Activated CD8-positive, alpha-beta T cell treated with anti-CD3 and anti-CD28 coated beads for 36 hours (primary cell): ENCODE measurements at regions not wholly inside any gene's neighbourhood (a gene's known extent, or its start where the extent isn't known, plus 50 kb on each side); places are given as distances from the start of the nearest gene placed in this dataset.
A peak's percentile ranks its signal among the peaks of the same experiment; 100 is the strongest.

Experiments
- ATAC-seq: fragments of 200-7000 bp; cut with Tn5 transposase; one replicate; pipeline ENCODE4 v1.10.0; 2021; ENCODE audit warnings: mild to moderate bottlenecking, moderate library complexity
- CTCF ChIA-PET: fragments of 350-600 bp; sonication (Branson Sonifier 250); formaldehyde crosslinking; loops from one replicate; lab custom pipeline; 2021; ENCODE audit warnings: antibody characterized with exemption; lab: Charles Lee
- POLR2A ChIA-PET: fragments of 350-600 bp; sonication (Branson Sonifier 250); formaldehyde crosslinking; loops from one replicate; lab custom pipeline; 2021; ENCODE audit warnings: antibody characterized with exemption; lab: Charles Lee
- DNase-seq: peaks from one replicate; pipeline ENCODE4 v3.0.0-alpha.2; 2020
- H3K27ac Mint-ChIP-seq: one replicate; pipeline ENCODE4 v1.8.0; 2021; ENCODE audit warnings: mild to moderate bottlenecking, mixed read lengths
- H3K27me3 Mint-ChIP-seq: one replicate; pipeline ENCODE4 v1.8.0; 2021; ENCODE audit warnings: mixed read lengths
- H3K36me3 Mint-ChIP-seq: one replicate; pipeline ENCODE4 v1.8.0; 2021; ENCODE audit warnings: low read depth, mixed read lengths
- H3K4me1 Mint-ChIP-seq: one replicate; pipeline ENCODE4 v1.8.0; 2021; ENCODE audit warnings: low read depth, mixed read lengths
- H3K4me3 Mint-ChIP-seq: one replicate; pipeline ENCODE4 v1.8.0; 2021; ENCODE audit warnings: mild to moderate bottlenecking, moderate library complexity, mixed read lengths
- H3K9me3 Mint-ChIP-seq: one replicate; pipeline ENCODE4 v1.8.0; 2021; ENCODE audit warnings: mixed read lengths
- intact Hi-C: fragments of 100-400 bp; cut with micrococcal nuclease; formaldehyde crosslinking; loops from one replicate; pipeline ENCODE4 v1.10.0; 2022
- TF ChIP-seq, protein P1 (sequence below): fragments of 200-600 bp; IDR thresholded peaks from one replicate; pipeline ENCODE4 v1.8.0; 2022; ENCODE audit warnings: antibody characterized with exemption, mild to moderate bottlenecking

- Mint-ChIP-seq H3K27me3 (no peaks in the 10 kb centered on the region), H3K36me3 (no peaks in the 10 kb centered on the region), H3K27ac (peak overlapping the region; percentile 21), H3K4me1 (peaks cover 39% of the 10 kb centered on the region), H3K4me3 (no peak overlapping the region), H3K9me3 (peaks cover 7% of the 10 kb centered on the region)
- intact Hi-C loops: no loop called here
- no peak for ATAC-seq
- POLR2A ChIA-PET: no interaction called here
- TF ChIP-seq, protein P1, sequence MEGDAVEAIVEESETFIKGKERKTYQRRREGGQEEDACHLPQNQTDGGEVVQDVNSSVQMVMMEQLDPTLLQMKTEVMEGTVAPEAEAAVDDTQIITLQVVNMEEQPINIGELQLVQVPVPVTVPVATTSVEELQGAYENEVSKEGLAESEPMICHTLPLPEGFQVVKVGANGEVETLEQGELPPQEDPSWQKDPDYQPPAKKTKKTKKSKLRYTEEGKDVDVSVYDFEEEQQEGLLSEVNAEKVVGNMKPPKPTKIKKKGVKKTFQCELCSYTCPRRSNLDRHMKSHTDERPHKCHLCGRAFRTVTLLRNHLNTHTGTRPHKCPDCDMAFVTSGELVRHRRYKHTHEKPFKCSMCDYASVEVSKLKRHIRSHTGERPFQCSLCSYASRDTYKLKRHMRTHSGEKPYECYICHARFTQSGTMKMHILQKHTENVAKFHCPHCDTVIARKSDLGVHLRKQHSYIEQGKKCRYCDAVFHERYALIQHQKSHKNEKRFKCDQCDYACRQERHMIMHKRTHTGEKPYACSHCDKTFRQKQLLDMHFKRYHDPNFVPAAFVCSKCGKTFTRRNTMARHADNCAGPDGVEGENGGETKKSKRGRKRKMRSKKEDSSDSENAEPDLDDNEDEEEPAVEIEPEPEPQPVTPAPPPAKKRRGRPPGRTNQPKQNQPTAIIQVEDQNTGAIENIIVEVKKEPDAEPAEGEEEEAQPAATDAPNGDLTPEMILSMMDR: no peak
- DNase-seq: no peak
- CTCF ChIA-PET: interaction anchor here (0.7 to 1.0 kb wide), 3 partner anchors 16 to 426 kb away, joined by 3 read pairs; no protein-coding TSS in a partner anchor
Observed at GRCh38 chr1:224496826-224497225, 62.2 kb upstream of the WDR26 start.

GRCh38 chr1:224497714-224498573 is 63.3 kb upstream of the WDR26 start:
- Mint-ChIP-seq H3K4me3 (peak overlapping the region; percentile 46), H3K36me3 (no peaks in the 10 kb centered on the region), H3K4me1 (peaks cover 44% of the 10 kb centered on the region), H3K9me3 (peaks cover 7% of the 10 kb centered on the region), H3K27ac (peak overlapping the region; percentile 97), H3K27me3 (no peaks in the 10 kb centered on the region)
- intact Hi-C loops: no loop called here
- DNase-seq (peak; percentile 91), ATAC-seq (peak; percentile 97)
- POLR2A ChIA-PET: interaction anchor here (0.7 to 1.3 kb wide), 10 partner anchors 9 to 305 kb away, joined by 3 read pairs; no protein-coding TSS in a partner anchor
- CTCF ChIA-PET: interaction anchor here (0.6 to 2.4 kb wide), 6 partner anchors 9 to 354 kb away, joined by 3 to 41 read pairs (median 6); no protein-coding TSS in a partner anchor
- TF ChIP-seq, protein P1: no peak

GRCh38 chr1:224498574-224499170 is 64.1 kb upstream of the WDR26 start:
- peaks cover 7% of the 10 kb centered on the region for H3K9me3 Mint-ChIP-seq
- CTCF ChIA-PET: interaction anchor here (0.6 to 2.4 kb wide), 6 partner anchors 10 to 353 kb away, joined by 3 to 41 read pairs (median 6); no protein-coding TSS in a partner anchor
- peak; percentile 33 for DNase-seq
- POLR2A ChIA-PET: interaction anchor here (0.7 to 1.3 kb wide), 9 partner anchors 10 to 306 kb away, joined by 3 read pairs; no protein-coding TSS in a partner anchor
- no peaks in the 10 kb centered on the region for H3K36me3 Mint-ChIP-seq
- peak overlapping the region; percentile 46 for H3K4me3 Mint-ChIP-seq
- peaks cover 51% of the 10 kb centered on the region for H3K4me1 Mint-ChIP-seq
- H3K27me3 Mint-ChIP-seq: no peaks in the 10 kb centered on the region
- peak; percentile 10 for ATAC-seq
- TF ChIP-seq, protein P1: no peak
- intact Hi-C loops: no loop called here
- H3K27ac Mint-ChIP-seq: peak overlapping the region; percentile 97

GRCh38 chr1:224499204-224499603 is 64.6 kb upstream of the WDR26 start:
- CTCF ChIA-PET: interaction anchor here (1.1 to 2.4 kb wide), 4 partner anchors 11 to 352 kb away, joined by 3 to 41 read pairs (median 8); no protein-coding TSS in a partner anchor
- DNase-seq: no peak
- H3K27me3 Mint-ChIP-seq: no peaks in the 10 kb centered on the region
- no peak for ATAC-seq
- TF ChIP-seq, protein P1: no peak
- peak overlapping the region; percentile 25 for H3K27ac Mint-ChIP-seq
- H3K4me1 Mint-ChIP-seq: peaks cover 56% of the 10 kb centered on the region
- POLR2A ChIA-PET: interaction anchor here (0.5 to 1.3 kb wide), 6 partner anchors 10 to 124 kb away, joined by 3 read pairs; no protein-coding TSS in a partner anchor
- intact Hi-C loops: no loop called here
- H3K4me3 Mint-ChIP-seq: no peak overlapping the region
- H3K36me3 Mint-ChIP-seq: no peaks in the 10 kb centered on the region
- H3K9me3 Mint-ChIP-seq: peaks cover 7% of the 10 kb centered on the region
